SK-N-SH treated with all-trans-retinoic acid at 6 μM for 48 hours (cell line): ENCODE measurements at regions not wholly inside any gene's neighbourhood (a gene's known extent, or its start where the extent isn't known, plus 50 kb on each side); places are given as distances from the start of the nearest gene placed in this dataset.

Experiments used
- ATAC-seq: fragments of 200-7000 bp; cut with Tn5 transposase; 3 replicates; pipeline ENCODE4 v1.9.1; 2020; ENCODE audit warnings: mild to moderate bottlenecking, moderate library complexity
- ARNTL ChIP-seq: fragments of 450-650 bp; formaldehyde crosslinking; IDR thresholded peaks from 2 replicates; pipeline ENCODE4 v1.5.0; 2020; ENCODE audit warnings: low read depth, mild to moderate bottlenecking, moderate library complexity, borderline replicate concordance
- BACH2 ChIP-seq: fragments of 250-450 bp; sonication (Bioruptor Pico); IDR thresholded peaks from 2 replicates; pipeline ENCODE4 v1.9.0; 2021; ENCODE audit warnings: mild to moderate bottlenecking, borderline replicate concordance
- CREB5 ChIP-seq: fragments of 250-450 bp; sonication (Bioruptor Pico); IDR thresholded peaks from 2 replicates; pipeline ENCODE4 v1.5.1; 2020; ENCODE audit warnings: low read depth, mild to moderate bottlenecking, moderate library complexity
- CSDC2 ChIP-seq: fragments of 250-450 bp; sonication (Bioruptor Pico); IDR thresholded peaks from 2 replicates; pipeline ENCODE4 v1.5.0; 2020; ENCODE audit warnings: mild to moderate bottlenecking, moderate library complexity
- ESRRG ChIP-seq: fragments of 250-450 bp; sonication (Bioruptor Pico); IDR thresholded peaks from 2 replicates; pipeline ENCODE4 v1.6.1; 2021; ENCODE audit warnings: mild to moderate bottlenecking
- GLIS3 ChIP-seq: fragments of 250-450 bp; sonication (Bioruptor Pico); IDR thresholded peaks from 2 replicates; pipeline ENCODE4 v1.5.0; 2020; ENCODE audit warnings: mild to moderate bottlenecking, moderate library complexity
- OSR1 ChIP-seq: fragments of 250-450 bp; sonication (Bioruptor Pico); IDR thresholded peaks from 2 replicates; pipeline ENCODE4 v1.8.0; 2022; ENCODE audit warnings: moderate library complexity, mild to moderate bottlenecking, inconsistent platforms
- POU6F1 ChIP-seq: fragments of 250-450 bp; sonication (Bioruptor Pico); IDR thresholded peaks from 2 replicates; pipeline ENCODE4 v1.8.0; 2021; ENCODE audit warnings: low read depth, mild to moderate bottlenecking, moderate library complexity, borderline replicate concordance
- PPARA ChIP-seq: fragments of 250-450 bp; sonication (Bioruptor Pico); IDR thresholded peaks from 2 replicates; pipeline ENCODE4 v1.5.0; 2020; ENCODE audit warnings: mild to moderate bottlenecking, borderline replicate concordance
- RARB ChIP-seq: fragments of 250-450 bp; sonication (Bioruptor Pico); IDR thresholded peaks from 2 replicates; pipeline ENCODE4 v1.8.0; 2021; ENCODE audit warnings: mild to moderate bottlenecking, moderate library complexity
- SNAI2 ChIP-seq: fragments of 250-450 bp; sonication (Bioruptor Pico); IDR thresholded peaks from 2 replicates; pipeline ENCODE4 v1.5.0; 2020; ENCODE audit warnings: mild to moderate bottlenecking, moderate library complexity
- TCF4 ChIP-seq: fragments of 250-450 bp; sonication (Bioruptor Pico); IDR thresholded peaks from 2 replicates; pipeline ENCODE4 v1.8.0; 2021; ENCODE audit warnings: mild to moderate bottlenecking, moderate library complexity, borderline replicate concordance
- TOX ChIP-seq: fragments of 250-450 bp; sonication (Bioruptor Pico); IDR thresholded peaks from 2 replicates; pipeline ENCODE4 v1.8.0; 2021; ENCODE audit warnings: mild to moderate bottlenecking, moderate library complexity, borderline replicate concordance
- TSHZ2 ChIP-seq: fragments of 250-450 bp; sonication (Bioruptor Pico); IDR thresholded peaks from 2 replicates; pipeline ENCODE4 v1.5.0; 2020; ENCODE audit warnings: mild to moderate bottlenecking, moderate library complexity
- ZC3H10 ChIP-seq: fragments of 250-450 bp; sonication (Bioruptor Pico); IDR thresholded peaks from 2 replicates; pipeline ENCODE4 v1.5.1; 2021; ENCODE audit warnings: mild to moderate bottlenecking, moderate library complexity
- ZFP3 ChIP-seq: fragments of 250-450 bp; sonication (Bioruptor Pico); IDR thresholded peaks from 2 replicates; pipeline ENCODE4 v1.5.0; 2020; ENCODE audit warnings: mild to moderate bottlenecking, moderate library complexity
- ZFP30 ChIP-seq: fragments of 450-650 bp; formaldehyde crosslinking; IDR thresholded peaks from 2 replicates; pipeline ENCODE4 v1.5.0; 2022; ENCODE audit warnings: mild to moderate bottlenecking, moderate library complexity
- ZNF70 ChIP-seq: fragments of 450-650 bp; formaldehyde crosslinking; IDR thresholded peaks from 2 replicates; pipeline ENCODE4 v1.5.0; 2020; ENCODE audit warnings: mild to moderate bottlenecking, moderate library complexity
- ZNF8 ChIP-seq: fragments of 450-650 bp; formaldehyde crosslinking; IDR thresholded peaks from 2 replicates; pipeline ENCODE4 v1.5.0; 2020; ENCODE audit warnings: mild to moderate bottlenecking, moderate library complexity
- TF ChIP-seq, protein P1 (sequence below): fragments of 250-450 bp; sonication (Bioruptor Pico); IDR thresholded peaks from 2 replicates; pipeline ENCODE4 v1.8.0; 2020; ENCODE audit warnings: mild to moderate bottlenecking, moderate library complexity, borderline replicate concordance
- TF ChIP-seq, protein P2 (sequence below): fragments of 250-450 bp; sonication (Bioruptor Pico); IDR thresholded peaks from 2 replicates; pipeline ENCODE4 v1.5.1; 2021; ENCODE audit warnings: mild to moderate bottlenecking, moderate library complexity

GRCh38 chr3:188092648-188093047, 61.3 kb upstream of the LPP start:
- ATAC-seq, result no peak
- TF ChIP-seq RARB (CRISPR knock-in tag), result no peak
- no peak for TF ChIP-seq CREB5 (CRISPR knock-in tag)
- no peak for TF ChIP-seq ARNTL (CRISPR knock-in tag)
- no peak for TF ChIP-seq ZC3H10 (CRISPR knock-in tag)
- no peak for TF ChIP-seq OSR1 (CRISPR knock-in tag)
- no peak for TF ChIP-seq ESRRG

DNA sequence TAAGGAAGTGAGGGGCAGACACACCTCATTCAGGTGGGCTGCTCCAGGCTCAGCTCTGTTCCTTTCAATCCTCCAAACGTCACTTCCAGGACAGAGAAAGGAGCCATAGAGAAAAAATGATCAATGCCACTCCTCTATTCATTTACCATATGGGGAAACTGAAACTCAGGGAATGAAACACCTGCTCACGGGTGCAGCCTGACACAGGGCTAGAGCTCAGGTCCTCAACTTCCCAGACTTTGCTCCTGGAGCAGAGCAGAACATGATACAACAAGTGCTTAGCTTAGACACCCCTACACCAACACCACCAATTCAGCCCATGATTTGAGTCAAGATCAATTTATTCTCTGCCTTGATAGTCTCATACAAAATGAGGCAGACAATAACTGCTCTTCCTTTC, 58.5 kb upstream of the LPP start:
- TF ChIP-seq GLIS3 (CRISPR knock-in tag) (no peak), ARNTL (CRISPR knock-in tag) (no peak), BACH2 (CRISPR knock-in tag) (no peak), CREB5 (CRISPR knock-in tag) (no peak), ZFP30 (CRISPR knock-in tag) (no peak), PPARA (no peak), TCF4 (no peak), RARB (CRISPR knock-in tag) (no peak), TOX (CRISPR knock-in tag) (no peak), ZNF8 (CRISPR knock-in tag) (no peak), CSDC2 (CRISPR knock-in tag) (no peak), SNAI2 (CRISPR knock-in tag) (no peak)
- TF ChIP-seq, protein P1, sequence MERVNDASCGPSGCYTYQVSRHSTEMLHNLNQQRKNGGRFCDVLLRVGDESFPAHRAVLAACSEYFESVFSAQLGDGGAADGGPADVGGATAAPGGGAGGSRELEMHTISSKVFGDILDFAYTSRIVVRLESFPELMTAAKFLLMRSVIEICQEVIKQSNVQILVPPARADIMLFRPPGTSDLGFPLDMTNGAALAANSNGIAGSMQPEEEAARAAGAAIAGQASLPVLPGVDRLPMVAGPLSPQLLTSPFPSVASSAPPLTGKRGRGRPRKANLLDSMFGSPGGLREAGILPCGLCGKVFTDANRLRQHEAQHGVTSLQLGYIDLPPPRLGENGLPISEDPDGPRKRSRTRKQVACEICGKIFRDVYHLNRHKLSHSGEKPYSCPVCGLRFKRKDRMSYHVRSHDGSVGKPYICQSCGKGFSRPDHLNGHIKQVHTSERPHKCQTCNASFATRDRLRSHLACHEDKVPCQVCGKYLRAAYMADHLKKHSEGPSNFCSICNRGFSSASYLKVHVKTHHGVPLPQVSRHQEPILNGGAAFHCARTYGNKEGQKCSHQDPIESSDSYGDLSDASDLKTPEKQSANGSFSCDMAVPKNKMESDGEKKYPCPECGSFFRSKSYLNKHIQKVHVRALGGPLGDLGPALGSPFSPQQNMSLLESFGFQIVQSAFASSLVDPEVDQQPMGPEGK (CRISPR knock-in tag), result no peak
- TF ChIP-seq, protein P2, sequence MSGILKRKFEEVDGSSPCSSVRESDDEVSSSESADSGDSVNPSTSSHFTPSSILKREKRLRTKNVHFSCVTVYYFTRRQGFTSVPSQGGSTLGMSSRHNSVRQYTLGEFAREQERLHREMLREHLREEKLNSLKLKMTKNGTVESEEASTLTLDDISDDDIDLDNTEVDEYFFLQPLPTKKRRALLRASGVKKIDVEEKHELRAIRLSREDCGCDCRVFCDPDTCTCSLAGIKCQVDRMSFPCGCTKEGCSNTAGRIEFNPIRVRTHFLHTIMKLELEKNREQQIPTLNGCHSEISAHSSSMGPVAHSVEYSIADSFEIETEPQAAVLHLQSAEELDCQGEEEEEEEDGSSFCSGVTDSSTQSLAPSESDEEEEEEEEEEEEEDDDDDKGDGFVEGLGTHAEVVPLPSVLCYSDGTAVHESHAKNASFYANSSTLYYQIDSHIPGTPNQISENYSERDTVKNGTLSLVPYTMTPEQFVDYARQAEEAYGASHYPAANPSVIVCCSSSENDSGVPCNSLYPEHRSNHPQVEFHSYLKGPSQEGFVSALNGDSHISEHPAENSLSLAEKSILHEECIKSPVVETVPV (CRISPR knock-in tag), result no peak
- TF ChIP-seq, all 23 proteins: peak for 0
- ATAC-seq, result no peak

DNA sequence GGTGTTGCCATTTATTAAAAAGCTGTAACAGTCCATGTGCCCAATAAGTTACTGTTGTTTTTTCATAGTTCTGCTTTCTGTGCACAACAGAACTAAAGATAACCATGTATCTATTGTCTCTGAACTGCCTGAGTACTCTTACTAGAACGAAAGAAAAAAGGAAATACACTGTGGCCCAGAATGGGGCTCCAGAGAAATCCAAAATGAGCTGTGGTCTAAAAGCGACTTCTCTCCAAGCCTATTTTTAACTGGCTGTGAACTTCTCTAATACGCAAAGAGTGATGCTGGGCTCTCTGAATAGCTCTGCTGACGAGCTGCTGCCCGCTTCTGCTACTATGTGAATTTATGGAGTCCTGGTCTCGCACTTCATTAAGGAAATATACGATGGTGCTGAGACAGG, 56.2 kb upstream of the LPP start:
- no peak for ATAC-seq

DNA sequence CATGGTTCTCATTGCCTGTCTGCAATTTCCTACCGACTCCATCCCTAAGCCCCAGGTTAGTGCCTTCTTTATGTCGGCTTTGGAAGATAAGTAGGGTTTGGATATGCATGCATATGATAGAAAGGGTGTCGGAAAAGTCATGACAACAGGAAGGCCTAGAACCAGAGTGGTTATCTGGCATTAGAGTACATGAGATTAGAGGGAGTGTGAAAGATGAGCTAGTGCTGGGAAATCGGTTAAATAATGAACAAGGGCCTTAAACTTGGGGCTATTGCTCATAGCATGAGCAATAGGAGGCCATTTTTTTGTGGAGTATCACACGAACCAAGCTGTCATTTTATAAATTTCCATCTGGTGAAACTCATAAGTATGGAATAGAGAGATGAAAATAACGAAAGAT, 54.0 kb upstream of the LPP start:
- TF ChIP-seq, protein P1 (CRISPR knock-in tag), result no peak
- TF ChIP-seq ZNF70 (CRISPR knock-in tag) (no peak), GLIS3 (CRISPR knock-in tag) (no peak), CSDC2 (CRISPR knock-in tag) (no peak), ARNTL (CRISPR knock-in tag) (no peak), RARB (CRISPR knock-in tag) (no peak), ZFP30 (CRISPR knock-in tag) (no peak), POU6F1 (CRISPR knock-in tag) (no peak), ZC3H10 (CRISPR knock-in tag) (no peak), TSHZ2 (no peak), TOX (CRISPR knock-in tag) (no peak), OSR1 (CRISPR knock-in tag) (no peak)
- TF ChIP-seq, protein P2 (CRISPR knock-in tag), result no peak
- TF ChIP-seq, all 23 proteins: peak for 0
- ATAC-seq, result no peak

More for the DNA sequence above, 56.2 kb upstream of the LPP start:
- TF ChIP-seq GLIS3 (CRISPR knock-in tag) (no peak), SNAI2 (CRISPR knock-in tag) (no peak), CSDC2 (CRISPR knock-in tag) (no peak), ZFP3 (CRISPR knock-in tag) (no peak)
